Mesothelial cell of epicardium (in vitro differentiated cells): ENCODE measurements at regions not wholly inside any gene's neighbourhood (a gene's known extent, or its start where the extent isn't known, plus 50 kb on each side); places are given as distances from the start of the nearest gene placed in this dataset.
"Not testable (repeated sequence)": the region's sequence is repeated elsewhere in the genome, so short reads cannot be mapped to it uniquely, and the experiment has no call there.

ENCODE experiments used
- DNase-seq, 2 experiments: peaks; one replicate each; pipeline ENCODE4 v3.0.0; 2021; ENCODE audit warnings: low spot score in 2 of 2; ENCODE audit not compliant: unreplicated experiment in 2 of 2
- H3K27ac Mint-ChIP-seq: 2 replicates; pipeline ENCODE4 v1.8.0; 2021; ENCODE audit warnings: mixed read lengths
- H3K27me3 Mint-ChIP-seq: 2 replicates; pipeline ENCODE4 v1.8.0; 2021; ENCODE audit warnings: low read depth, mixed read lengths
- H3K36me3 Mint-ChIP-seq: 2 replicates; pipeline ENCODE4 v1.8.0; 2021; ENCODE audit warnings: mixed read lengths
- H3K4me1 Mint-ChIP-seq: 2 replicates; pipeline ENCODE4 v1.8.0; 2021; ENCODE audit warnings: mixed read lengths
- H3K4me3 Mint-ChIP-seq: 2 replicates; pipeline ENCODE4 v1.8.0; 2021; ENCODE audit warnings: mild to moderate bottlenecking, moderate library complexity, mixed read lengths
- H3K9me3 Mint-ChIP-seq: 2 replicates; pipeline ENCODE4 v1.8.0; 2021; ENCODE audit warnings: mixed read lengths

DNA sequence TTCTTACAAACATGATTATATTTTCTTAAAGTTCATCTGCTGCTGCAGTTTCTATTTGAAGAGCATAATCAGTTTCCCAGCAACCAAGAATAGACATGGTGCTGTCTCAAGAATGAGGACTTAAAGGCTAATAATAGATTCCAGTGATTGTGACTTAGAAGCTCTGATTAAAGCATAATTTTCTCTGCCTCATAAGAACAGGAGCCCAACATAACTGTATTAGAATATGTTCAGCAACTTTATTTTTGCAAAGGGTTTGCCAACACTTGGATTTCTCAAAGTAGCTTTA is 156.9 kb downstream of the SPATA31A6 start:
- not testable (repeated sequence) for DNase-seq, H3K9me3 Mint-ChIP-seq, H3K27me3 Mint-ChIP-seq, H3K4me3 Mint-ChIP-seq, H3K36me3 Mint-ChIP-seq, H3K4me1 Mint-ChIP-seq
- H3K27ac Mint-ChIP-seq, result peak overlapping the region; percentile 13

DNA sequence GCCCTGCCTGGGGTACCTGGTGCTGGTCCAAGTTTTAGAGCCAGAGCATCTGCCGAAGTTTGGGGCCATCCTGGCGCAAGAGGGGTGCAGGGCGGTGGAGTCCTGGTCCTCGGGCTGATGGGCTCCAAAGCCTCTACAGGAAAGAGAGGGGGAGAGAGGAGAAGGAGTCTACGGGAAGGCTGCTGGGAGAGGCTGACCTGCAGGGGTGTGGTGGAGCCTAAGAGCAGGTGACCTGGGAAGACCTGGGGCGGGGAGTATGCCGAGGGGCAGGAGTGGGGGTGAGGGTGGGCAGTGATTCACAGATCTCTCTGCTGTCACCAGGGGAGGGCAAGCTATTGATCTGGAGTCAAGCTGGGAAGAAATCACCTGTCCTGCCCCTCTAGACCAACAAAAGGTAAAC is 158.4 kb downstream of the SPATA31A6 start:
- H3K4me3 Mint-ChIP-seq, DNase-seq, H3K9me3 Mint-ChIP-seq: not testable (repeated sequence)

DNA sequence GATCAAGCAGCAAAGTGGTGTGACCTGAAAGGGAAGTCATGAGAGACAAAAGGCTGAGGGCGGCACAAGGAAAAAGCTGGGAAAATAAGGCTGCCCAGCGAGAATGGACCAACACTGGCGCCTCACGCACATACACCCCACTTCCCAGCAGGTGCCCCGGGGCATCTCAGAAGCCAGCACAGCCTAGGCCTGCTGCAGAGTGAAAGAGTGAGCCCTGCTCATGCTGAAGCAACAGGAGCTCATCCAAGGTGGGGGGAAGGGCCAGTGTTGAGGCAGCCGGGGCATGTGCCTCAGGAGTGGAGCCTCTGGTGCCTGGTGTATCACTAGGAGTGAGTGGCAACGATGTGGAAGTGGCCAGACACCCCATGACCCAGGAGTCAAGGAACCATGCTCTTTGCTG is 158.8 kb downstream of the SPATA31A6 start:
- not testable (repeated sequence) for H3K4me1 Mint-ChIP-seq, H3K36me3 Mint-ChIP-seq

More for the DNA sequence above, 158.4 kb downstream of the SPATA31A6 start:
- H3K36me3 Mint-ChIP-seq, H3K27ac Mint-ChIP-seq, H3K27me3 Mint-ChIP-seq, H3K4me1 Mint-ChIP-seq: not testable (repeated sequence)

GRCh38 chr9:42344508-42344907 is 161.0 kb downstream of the SPATA31A6 start:
- H3K9me3 Mint-ChIP-seq, H3K36me3 Mint-ChIP-seq, H3K27ac Mint-ChIP-seq, H3K27me3 Mint-ChIP-seq, H3K4me1 Mint-ChIP-seq, DNase-seq, H3K4me3 Mint-ChIP-seq: not testable (repeated sequence)

More for the DNA sequence above, 158.8 kb downstream of the SPATA31A6 start:
- DNase-seq, H3K27me3 Mint-ChIP-seq, H3K9me3 Mint-ChIP-seq, H3K27ac Mint-ChIP-seq, H3K4me3 Mint-ChIP-seq: not testable (repeated sequence)

DNA sequence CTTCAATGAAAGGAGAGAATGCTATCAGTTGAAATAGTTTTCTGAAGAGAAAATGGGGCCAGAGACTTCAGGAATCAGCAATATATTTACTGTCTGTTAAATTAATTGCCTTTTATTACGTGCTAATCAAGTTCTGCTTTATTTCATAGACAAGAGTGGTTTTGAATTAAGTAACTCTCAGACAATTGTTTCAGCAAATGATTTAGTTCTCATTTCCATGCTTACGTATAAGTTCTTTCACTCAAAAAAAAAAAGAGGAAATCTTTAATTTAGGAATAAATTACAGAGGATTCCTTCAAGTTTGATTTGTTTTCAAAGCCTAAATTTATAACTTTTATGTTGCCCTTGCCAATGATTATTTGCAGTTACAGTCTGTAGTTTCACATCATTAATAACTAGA is 163.5 kb downstream of the SPATA31A6 start:
- not testable (repeated sequence) for H3K4me1 Mint-ChIP-seq, H3K27ac Mint-ChIP-seq, H3K9me3 Mint-ChIP-seq, H3K36me3 Mint-ChIP-seq, H3K27me3 Mint-ChIP-seq, H3K4me3 Mint-ChIP-seq, DNase-seq

DNA sequence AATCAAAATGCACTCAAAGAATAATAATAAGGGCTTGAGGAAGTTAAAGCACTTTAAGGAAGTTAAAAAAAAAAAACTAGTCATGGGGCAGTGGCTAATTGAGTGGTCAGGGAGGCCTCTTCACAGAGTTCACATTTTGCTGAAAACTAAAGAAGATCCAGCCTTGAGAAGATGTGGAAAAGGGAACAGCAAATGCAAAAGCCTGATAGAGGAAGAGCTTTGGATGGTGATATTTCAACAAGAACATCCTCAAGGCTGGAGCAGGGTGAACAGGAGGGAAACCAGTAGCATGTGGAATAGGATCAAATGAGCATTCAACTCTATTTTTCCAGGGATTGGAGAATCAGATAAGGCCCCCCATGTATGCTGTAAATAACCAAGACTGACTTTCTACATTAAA is 165.7 kb downstream of the SPATA31A6 start:
- H3K27ac Mint-ChIP-seq, H3K4me1 Mint-ChIP-seq, H3K36me3 Mint-ChIP-seq, H3K9me3 Mint-ChIP-seq, H3K27me3 Mint-ChIP-seq, DNase-seq, H3K4me3 Mint-ChIP-seq: not testable (repeated sequence)

- H3K4me3 Mint-ChIP-seq, H3K36me3 Mint-ChIP-seq, H3K27ac Mint-ChIP-seq, H3K9me3 Mint-ChIP-seq, H3K4me1 Mint-ChIP-seq, H3K27me3 Mint-ChIP-seq, DNase-seq: not testable (repeated sequence)
Observed at GRCh38 chr9:42350412-42350811, 167.0 kb downstream of the SPATA31A6 start.

GRCh38 chr9:42357604-42358373 is 174.3 kb downstream of the SPATA31A6 start:
- H3K9me3 Mint-ChIP-seq, H3K4me1 Mint-ChIP-seq, DNase-seq, H3K36me3 Mint-ChIP-seq, H3K27ac Mint-ChIP-seq: not testable (repeated sequence)
- Mint-ChIP-seq H3K4me3 (peak overlapping the region; percentile 54), H3K27me3 (peaks cover 37% of the 10 kb centered on the region)

- peak overlapping the region; percentile 54 for H3K4me3 Mint-ChIP-seq
- H3K4me1 Mint-ChIP-seq, DNase-seq, H3K9me3 Mint-ChIP-seq, H3K36me3 Mint-ChIP-seq, H3K27ac Mint-ChIP-seq: not testable (repeated sequence)
- peaks cover 37% of the 10 kb centered on the region for H3K27me3 Mint-ChIP-seq
Observed at GRCh38 chr9:42358626-42359247, 175.3 kb downstream of the SPATA31A6 start.

GRCh38 chr9:42364410-42365243 is 181.2 kb downstream of the SPATA31A6 start:
- peaks cover 15% of the 10 kb centered on the region for H3K27me3 Mint-ChIP-seq
- H3K27ac Mint-ChIP-seq, H3K4me1 Mint-ChIP-seq, H3K36me3 Mint-ChIP-seq, H3K9me3 Mint-ChIP-seq, DNase-seq, H3K4me3 Mint-ChIP-seq: not testable (repeated sequence)

GRCh38 chr9:42365244-42365945 is 181.9 kb downstream of the SPATA31A6 start:
- not testable (repeated sequence) for H3K9me3 Mint-ChIP-seq, DNase-seq, H3K4me3 Mint-ChIP-seq, H3K4me1 Mint-ChIP-seq, H3K27ac Mint-ChIP-seq, H3K36me3 Mint-ChIP-seq, H3K27me3 Mint-ChIP-seq

DNA sequence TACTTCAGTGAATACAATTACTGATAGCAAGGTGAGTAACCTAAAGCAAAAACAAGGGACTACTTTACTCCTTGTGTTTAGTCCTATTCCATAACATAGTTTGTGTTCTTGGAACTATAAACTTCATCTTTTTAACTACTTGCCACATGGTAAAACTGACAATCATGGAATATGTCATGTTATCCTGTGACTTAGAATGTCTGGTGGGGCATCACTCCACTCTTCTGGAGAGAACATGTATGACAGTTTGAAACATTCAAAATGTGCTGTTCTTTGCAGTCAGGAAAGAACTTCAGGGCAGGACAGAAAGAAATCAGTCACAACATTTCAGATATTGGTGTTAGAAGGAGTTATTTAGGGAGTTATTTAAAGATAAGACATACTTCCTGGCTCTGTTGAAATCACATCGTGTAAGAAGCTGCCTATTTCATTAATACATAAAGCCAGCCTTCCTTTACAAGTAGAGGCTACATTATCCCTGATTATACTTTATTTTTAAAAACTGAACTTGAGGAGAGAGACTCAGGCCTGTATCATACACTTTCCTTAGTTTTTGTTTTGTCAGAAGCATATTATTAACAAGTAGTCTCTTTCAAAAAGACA is 184.9 kb downstream of the SPATA31A6 start:
- not testable (repeated sequence) for H3K4me1 Mint-ChIP-seq, H3K9me3 Mint-ChIP-seq, H3K36me3 Mint-ChIP-seq, DNase-seq, H3K27me3 Mint-ChIP-seq, H3K27ac Mint-ChIP-seq, H3K4me3 Mint-ChIP-seq

DNA sequence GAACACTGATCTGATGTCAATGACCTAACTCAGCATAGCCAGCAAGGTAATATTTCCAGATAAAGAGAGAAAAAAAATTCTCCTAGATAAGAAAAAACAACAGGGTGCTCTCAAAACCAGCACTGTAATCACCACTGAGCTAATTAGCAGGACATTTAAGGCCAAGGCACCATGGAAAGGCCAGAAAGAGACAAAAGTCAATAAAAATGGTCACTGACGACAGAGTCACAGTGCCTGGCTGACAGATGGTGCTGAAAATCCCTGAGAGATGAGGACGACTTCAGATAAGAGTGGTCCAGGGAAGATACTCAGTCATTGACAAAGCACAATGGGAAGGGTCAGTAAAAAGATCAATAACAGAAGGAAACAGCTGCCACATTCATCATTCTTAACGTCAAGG is 186.7 kb downstream of the SPATA31A6 start:
- not testable (repeated sequence) for H3K4me3 Mint-ChIP-seq

More for the DNA sequence above, 186.7 kb downstream of the SPATA31A6 start:
- not testable (repeated sequence) for H3K4me1 Mint-ChIP-seq, DNase-seq, H3K36me3 Mint-ChIP-seq, H3K27ac Mint-ChIP-seq, H3K27me3 Mint-ChIP-seq, H3K9me3 Mint-ChIP-seq
